HG02884 (cell line): ENCODE measurements at regions not wholly inside any gene's neighbourhood (a gene's known extent, or its start where the extent isn't known, plus 50 kb on each side); places are given as distances from the start of the nearest gene placed in this dataset.
"Not testable (repeated sequence)": the region's sequence is repeated elsewhere in the genome, so short reads cannot be mapped to it uniquely, and the experiment has no call there.

Experiments used
- ATAC-seq: cut with Tn5 transposase; IDR thresholded peaks from one replicate; pipeline ENCODE4 v1.9.1; 2021; ENCODE audit warnings: mild to moderate bottlenecking, moderate library complexity; ENCODE audit not compliant: unreplicated experiment

DNA sequence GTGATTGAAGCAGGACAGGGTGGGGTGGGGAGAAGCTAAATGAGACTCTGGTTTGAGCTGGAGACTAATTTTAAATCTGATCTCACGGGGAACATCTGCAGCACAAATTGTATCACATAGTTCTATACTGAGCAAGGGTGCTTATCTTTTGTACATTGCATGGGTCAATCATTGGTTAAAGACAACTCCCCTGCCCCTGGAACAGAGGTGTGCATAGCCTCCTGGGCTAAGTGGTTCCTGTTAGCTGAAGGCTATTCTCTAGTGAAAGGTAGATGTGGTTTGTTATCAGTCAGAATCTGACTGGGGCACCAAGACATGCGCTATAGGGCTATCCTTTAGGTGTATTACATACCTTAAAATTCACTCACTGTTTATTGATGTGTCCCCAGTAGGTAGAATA, 103.9 kb upstream of the KITLG start:
- no peak for ATAC-seq

DNA sequence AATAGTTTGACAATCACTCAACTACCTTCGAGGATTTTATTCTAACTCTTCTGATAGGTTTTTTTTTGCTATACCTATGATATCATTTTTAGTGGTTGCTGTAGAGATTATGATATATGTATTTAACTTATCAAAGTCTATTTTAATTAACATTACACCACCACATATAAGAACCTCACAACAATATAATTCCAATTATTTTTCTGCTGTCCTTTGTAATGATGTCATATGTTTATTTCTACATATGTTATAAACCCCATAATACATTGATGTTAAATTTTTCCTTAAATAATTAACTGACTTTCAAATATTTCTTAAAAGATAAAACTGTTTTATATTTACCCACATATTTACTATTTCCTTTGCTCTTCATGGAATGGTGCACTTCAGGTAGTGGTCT, 103.4 kb upstream of the KITLG start:
- ATAC-seq, result no peak

DNA sequence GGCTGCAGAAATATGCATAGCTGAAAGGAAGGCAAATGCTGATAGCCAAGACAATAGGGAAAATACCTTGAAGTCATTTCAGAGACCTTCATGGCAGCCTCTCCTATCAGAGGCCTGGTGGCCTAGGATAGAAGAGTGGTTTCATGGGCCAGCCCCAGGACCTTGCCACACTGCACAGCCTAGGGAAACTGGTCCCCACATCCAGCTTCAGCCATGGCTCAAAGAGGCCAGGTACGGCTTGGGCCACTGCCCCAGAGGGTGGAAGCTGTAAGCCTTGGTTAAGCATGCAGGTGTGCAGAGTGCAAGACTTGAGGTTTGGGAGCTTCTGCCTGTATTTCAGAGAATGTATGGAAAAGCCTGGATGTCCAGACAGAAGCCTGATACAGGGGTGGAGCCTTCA, 101.0 kb upstream of the KITLG start:
- no peak for ATAC-seq

GRCh38 chr12:88677464-88677863, 97.2 kb upstream of the KITLG start:
- no peak for ATAC-seq

DNA sequence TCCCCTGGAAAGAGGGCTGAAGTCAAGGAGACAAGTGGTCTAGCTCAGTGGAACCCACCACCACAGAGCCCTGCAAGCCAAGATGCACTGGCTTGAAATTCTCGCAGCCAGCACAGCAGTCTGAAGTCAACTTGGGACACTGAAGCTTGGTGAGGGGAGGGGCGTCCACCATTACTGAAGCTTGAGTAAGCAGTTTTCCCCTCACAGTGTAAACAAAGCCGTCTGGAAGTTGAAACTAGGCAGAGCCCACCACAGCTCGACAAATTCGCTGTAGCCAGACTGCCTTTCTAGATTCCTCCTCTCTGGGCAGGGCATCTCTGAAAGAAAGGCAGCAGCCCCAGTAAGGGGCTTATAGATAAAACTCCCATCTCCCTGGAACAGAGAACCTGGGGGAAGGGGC, 87.3 kb upstream of the KITLG start:
- ATAC-seq, result not testable (repeated sequence)

GRCh38 chr12:88665071-88665470, 84.8 kb upstream of the KITLG start:
- ATAC-seq, result no peak

DNA sequence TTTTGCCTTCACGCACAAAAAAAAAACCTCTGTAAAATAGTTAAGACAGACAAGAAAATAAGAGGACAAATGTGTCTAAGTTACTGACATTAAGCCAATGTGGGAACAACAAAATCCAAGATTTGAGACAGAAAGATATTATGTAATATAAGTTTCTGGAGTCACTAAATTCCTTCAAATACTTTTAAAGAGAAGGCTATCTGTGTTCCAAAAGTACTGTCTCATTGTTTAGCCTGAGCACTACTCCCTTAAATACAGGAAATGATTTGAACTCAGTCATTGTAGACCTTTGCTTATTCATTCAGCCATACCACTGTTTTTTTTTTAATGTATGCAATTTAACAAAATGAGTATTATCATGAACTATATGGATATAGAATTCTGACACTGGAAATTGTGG, 82.7 kb upstream of the KITLG start:
- no peak for ATAC-seq

DNA sequence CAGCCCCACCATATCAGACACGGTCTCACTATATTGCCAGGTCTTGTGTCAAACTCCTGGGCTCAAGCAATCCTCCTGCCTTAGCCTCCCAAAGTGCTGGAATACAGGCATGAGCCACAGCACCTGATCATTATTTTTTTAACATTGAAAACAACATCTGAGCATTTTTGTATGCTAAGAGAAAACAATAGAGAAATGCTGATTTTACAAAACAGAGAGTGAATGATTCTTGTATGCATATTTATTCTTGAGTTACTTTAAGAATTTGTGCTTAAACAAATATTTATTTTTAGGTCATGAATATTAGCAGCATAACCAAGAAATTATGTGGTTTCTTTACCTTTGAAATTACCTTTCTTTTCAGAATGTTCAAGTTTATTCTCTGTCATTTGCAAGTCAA, 81.8 kb upstream of the KITLG start:
- no peak for ATAC-seq

- no peak for ATAC-seq
These were observed 77.7 kb upstream of the KITLG start for GRCh38 chr12:88658009-88658408.

DNA sequence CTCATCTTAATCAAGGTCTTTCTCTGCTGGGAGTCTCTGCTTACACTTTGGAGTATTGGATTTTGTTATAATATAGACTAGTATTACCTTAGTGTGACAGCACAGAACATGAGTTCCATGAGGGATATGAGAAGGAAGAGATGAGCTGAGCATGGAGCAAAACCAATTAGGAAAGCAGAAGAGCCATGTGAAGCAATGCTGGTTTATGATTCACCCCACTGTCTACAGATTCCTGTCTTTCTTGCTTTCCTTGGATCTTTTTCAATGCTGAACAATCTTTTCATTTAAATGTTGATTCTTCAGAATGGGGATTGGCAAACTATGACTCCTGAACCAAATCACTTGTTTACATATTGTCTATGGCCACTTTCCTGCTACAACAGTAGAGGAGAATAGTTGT, 70.4 kb upstream of the KITLG start:
- no peak for ATAC-seq

DNA sequence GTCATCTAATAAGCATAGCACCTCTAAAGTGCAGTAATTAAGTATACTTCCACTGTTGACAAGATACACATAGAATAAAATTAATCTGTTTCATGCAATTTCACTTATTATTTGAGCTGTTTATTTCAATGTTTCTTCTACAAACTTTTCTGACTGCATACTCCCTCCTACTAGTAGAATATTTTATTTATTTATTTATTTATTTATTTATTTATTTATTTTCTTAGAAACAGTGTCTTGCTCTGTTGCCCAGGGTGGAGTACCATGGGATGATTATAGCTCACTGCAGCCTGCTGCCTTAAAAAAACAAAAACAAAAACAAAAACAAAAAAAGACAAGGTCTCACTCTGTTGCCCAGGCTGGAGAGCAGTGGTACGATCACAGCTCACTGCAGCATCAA, 68.4 kb upstream of the KITLG start:
- no peak for ATAC-seq

DNA sequence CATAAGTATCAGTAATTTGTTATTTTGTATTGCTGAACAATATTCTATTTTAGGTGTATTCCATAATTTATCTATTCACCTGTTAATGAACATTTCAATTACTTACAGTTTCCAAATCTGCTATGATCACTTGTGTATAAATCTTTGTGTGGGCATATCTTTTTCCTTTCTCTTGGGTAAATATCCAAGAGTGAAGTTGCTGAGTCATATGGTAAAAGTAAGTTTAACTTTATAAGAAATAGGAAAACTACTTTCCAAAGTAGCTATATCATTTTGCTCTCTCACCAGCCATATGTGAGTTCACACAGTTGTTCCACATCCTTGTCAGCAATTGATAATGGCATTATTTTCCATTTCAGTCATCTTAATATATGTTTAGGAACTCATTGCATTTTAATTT, 66.6 kb upstream of the KITLG start:
- ATAC-seq, result no peak

GRCh38 chr12:88645816-88646215, 65.5 kb upstream of the KITLG start:
- ATAC-seq, result no peak

DNA sequence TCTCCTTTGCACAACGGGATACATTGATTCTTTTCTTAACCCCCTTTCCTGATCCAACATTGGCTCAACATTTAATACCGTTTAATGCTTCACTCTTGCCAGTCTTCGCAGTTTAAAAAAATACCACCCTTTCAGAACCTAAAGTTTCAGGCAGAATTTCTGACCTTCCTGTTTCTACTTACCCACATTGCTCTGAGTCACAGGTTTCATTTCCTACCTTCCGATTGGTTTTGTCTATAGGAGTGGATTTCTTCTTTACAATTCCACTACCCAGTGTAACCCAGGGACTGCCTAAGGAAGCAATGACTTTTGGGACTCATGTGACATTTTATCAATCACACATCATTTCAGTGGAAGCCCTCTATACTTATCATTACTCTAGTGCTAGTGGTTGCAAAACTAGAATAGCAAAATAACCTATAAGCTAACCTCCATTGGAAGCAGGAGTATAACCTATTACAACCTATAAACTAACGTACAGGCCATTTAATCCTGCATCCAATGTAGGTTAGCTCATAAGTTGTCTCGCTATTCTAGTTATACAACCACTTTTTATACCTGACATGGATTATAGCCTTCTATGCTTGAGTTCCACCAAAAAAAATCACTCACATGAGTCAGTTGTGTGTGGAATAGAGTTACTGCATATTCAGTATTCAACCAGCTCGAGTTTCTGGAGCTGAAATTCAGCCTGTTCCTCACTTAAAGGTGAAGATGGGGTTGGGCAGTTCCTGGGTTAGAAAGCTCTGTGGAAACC, 64.9 kb upstream of the KITLG start:
- ATAC-seq, result no peak

GRCh38 chr12:88643685-88644084, 63.4 kb upstream of the KITLG start:
- no peak for ATAC-seq

DNA sequence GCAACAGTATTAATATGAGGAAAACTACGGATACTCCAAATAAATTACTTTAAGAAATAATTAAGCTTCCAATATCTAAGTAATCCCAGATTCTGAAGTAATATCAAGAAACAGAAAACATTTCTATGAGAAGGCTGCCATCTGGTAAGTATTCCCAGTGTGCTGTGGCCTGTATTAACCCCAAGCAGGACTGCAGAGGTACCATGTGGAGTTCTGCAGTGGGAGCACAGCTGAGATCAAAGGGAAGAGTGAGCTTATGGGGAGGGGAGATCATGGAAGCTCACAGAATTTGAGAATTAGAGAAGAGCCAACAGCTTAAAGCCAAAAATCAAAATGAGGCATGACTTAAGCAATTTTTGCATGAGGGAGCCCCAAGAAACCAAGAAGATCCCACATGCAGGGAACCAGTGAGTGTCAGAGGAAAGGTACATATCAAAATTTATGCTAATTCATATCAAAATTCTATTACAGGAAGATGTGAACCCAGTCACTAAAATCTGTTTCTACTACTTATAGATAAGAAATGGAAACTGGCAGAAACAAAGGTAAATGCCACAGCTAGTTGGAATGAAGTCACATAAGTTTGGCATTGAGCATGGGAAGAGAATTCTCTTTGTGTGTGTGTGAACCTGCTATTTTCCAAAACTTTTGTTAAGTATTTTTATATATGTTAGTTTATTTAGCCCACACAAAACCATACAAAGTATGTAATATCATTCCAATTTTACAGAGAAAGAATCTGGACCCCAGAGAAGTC, 62.6 kb upstream of the KITLG start:
- ATAC-seq, result no peak

- ATAC-seq, result no peak
These were observed 58.9 kb upstream of the KITLG start for GRCh38 chr12:88638966-88639760.

GRCh38 chr12:88638388-88638787, 58.1 kb upstream of the KITLG start:
- ATAC-seq, result no peak

GRCh38 chr12:88634008-88634407, 53.7 kb upstream of the KITLG start:
- ATAC-seq, result no peak

DNA sequence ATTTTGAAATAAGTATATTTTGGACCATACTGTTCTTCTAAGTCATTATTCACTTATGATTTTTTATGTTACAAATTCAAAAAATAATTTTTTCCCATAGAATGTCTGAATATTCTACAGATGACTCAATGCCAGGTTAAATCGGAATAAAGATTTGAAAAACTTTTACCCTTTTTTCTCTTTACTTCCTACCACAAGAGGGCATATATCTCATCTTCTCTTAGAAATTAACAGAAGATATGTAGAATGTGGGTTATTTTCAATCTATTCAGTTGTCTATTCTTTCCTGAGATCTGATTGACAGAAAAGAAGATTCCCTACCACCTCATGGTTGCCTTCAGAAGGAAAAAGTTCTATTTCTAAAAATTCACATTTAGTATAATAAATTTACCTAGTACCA, 53.0 kb upstream of the KITLG start:
- no peak for ATAC-seq

- ATAC-seq, result no peak
These were observed 50.3 kb upstream of the KITLG start for GRCh38 chr12:88630561-88630960.
